HG03139 (cell line): ENCODE measurements at regions not wholly inside any gene's neighbourhood (a gene's known extent, or its start where the extent isn't known, plus 50 kb on each side); places are given as distances from the start of the nearest gene placed in this dataset.
"Not testable (repeated sequence)": the region's sequence is repeated elsewhere in the genome, so short reads cannot be mapped to it uniquely, and the experiment has no call there.

Source experiments
- ATAC-seq: cut with Tn5 transposase; IDR thresholded peaks from one replicate; pipeline ENCODE4 v1.9.1; 2021; ENCODE audit not compliant: unreplicated experiment

DNA sequence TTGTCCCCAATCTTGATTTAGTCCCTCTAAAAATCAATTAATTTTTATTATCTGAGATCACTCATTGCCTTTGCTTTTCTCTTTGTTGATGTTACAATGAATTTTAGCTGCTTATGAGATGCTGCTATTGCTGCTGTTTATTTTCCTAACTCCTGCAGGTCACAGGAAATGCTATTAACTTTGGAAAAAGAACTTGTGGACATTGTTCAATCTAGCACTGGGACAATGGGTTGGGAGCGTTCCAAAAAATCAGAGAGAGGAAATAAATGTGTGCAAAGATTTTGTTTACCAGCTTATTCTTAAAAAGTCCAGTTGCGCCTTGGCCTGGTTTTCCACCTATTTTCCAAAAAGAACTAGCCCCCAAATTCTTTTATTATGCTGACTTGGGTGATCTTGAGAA lies 268.3 kb downstream of the PTH2R start:
- no peak for ATAC-seq

DNA sequence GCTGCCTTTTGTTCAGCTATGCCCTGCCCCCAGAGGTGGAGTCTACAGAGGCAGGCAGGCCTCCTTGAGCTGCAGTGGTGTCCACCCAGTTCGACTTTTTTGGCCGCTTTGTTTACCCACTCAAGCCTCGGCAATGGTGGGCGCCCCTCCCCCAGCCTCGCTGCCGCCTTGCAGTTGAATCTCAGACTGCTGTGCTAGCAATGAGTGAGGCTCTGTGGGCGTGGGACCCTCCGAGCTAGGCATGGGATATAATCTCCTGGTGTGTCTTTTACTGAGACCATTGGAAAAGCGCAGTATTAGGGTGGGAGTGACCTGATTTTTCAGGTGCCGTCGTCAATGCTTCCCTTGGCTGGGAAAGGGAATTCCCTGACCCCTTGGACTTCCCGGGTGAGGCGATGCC lies 279.3 kb downstream of the PTH2R start:
- ATAC-seq: not testable (repeated sequence)

- no peak for ATAC-seq
These were observed 280.1 kb downstream of the PTH2R start for GRCh38 chr2:208686665-208687064.

- ATAC-seq: not testable (repeated sequence)
These were observed 281.1 kb downstream of the PTH2R start for GRCh38 chr2:208687720-208688119.

DNA sequence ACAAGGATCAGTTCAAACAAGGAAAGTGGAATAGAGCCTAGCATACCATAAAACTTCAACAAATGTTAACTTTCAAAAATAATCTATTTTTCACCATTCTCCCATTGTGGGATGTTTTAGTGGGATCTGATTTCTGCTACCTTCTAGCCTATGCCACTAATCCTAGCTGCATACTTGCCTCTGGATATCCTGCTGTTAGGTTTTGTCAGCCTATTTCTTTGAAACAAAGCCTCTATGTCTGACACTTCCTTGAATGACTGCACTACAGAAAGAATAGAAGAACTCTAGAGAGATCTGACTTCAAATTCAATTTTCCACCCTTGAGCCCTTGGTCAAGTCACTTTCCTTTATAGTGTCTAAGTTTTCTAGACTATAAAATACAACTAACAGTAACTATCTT lies 291.5 kb downstream of the PTH2R start:
- no peak for ATAC-seq

- ATAC-seq: no peak
These were observed 301.9 kb downstream of the PTH2R start for GRCh38 chr2:208708486-208708885.

- no peak for ATAC-seq
These were observed 305.0 kb downstream of the PTH2R start for GRCh38 chr2:208711598-208711997.

- no peak for ATAC-seq
These were observed 306.6 kb downstream of the PTH2R start for GRCh38 chr2:208713066-208713745.

DNA sequence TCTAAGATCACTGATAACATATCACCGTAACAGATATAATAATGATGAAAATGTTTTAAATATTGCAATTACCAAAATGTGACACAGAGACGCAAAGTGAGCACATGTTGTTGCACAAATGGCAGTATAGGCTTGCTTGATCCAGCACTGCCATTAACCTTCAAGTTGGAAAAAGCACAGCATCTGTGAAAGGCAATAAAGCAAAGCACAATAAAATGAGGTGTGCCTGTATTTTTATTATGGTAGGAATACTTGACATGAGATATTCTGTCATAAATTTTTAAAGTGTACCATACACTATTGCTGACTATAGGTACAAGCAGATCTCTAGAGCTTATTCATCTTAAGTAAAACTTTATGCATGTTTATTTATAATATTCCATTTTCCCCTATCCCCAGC lies 312.2 kb downstream of the PTH2R start:
- no peak for ATAC-seq

DNA sequence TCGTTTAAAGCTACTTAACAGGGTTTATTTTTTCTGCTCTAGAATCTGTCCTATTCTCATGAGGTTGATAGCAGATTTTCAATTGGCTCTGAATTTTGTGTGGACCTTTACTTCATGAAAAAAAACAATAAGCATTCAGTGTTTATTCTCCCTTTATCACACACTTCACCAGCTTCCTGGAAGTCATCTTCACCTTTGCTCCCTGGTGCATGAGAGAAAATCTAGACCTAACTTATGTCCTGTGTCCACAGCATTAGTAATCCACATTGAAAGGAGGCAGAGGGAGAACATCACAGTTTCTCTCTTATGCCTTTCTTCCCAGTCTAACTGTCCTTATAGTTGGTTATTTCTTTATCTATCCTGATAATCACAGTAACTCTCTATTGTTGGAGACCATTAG lies 316.1 kb downstream of the PTH2R start:
- no peak for ATAC-seq

GRCh38 chr2:208725280-208725679 lies 318.7 kb downstream of the PTH2R start:
- no peak for ATAC-seq

GRCh38 chr2:208726242-208726641 lies 319.6 kb downstream of the PTH2R start:
- ATAC-seq: no peak

- ATAC-seq: not testable (repeated sequence)
These were observed 345.2 kb downstream of the PTH2R start for GRCh38 chr2:208751663-208752415.

DNA sequence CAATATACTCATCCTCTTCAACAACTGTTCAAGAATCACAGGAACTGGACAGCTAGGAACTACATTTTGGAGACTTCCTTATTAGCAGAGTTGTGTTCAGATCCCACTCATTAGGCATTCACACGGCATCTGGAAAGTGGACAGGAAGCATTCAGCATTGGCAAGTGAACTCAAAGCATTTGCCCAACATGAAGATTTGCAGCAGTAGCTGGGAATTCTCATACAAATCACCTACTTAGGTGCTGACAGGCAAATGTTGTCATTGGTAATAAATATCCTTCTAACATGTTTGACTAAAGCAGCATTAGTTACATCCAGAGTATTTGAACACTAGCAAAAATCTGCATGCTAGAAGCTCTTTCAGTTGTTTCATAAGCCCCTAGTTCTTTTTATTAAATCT lies 350.8 kb downstream of the PTH2R start:
- ATAC-seq: no peak

GRCh38 chr2:208773074-208773473 lies 366.5 kb downstream of the PTH2R start:
- not testable (repeated sequence) for ATAC-seq

DNA sequence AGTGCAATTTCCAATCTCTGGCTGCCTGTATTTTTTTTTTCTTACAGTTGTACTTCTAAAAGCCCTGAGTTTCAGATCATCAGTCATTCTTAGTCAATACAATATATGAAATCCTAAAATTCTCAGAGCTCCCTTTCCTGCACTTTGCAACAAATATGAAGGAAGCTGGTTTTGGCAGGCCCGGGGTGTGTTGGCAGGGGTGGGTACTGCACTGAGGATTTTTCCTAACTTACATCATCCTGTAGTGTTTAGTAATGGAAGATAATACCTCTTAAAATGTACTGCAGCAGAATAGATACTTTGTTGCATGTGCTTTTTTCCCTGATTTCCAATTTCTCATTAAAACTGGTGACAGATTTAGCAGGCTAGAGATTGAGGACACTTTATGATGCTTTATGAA lies 374.6 kb downstream of the PTH2R start:
- ATAC-seq: no peak

- ATAC-seq: no peak
These were observed 375.5 kb downstream of the PTH2R start for GRCh38 chr2:208782097-208782496.

DNA sequence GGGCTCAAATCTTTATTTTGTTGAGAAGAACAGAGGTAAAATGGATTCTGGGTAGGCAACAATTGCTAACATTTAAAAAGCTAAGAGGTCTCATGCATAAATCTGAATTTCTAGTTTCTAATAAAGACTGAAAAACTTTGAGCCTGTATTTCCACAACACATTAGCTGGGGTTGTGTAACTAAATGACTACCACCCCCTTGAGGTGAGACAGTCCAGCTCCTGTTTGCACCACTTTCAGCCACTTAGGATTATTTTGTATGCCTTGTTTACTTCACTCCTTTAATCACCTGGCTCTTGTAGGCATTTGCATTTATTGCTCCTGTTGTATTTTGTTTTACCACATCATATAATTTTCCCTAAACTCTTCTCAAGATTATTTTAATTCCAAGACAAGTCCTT lies 376.6 kb downstream of the PTH2R start:
- no peak for ATAC-seq

- not testable (repeated sequence) for ATAC-seq
These were observed 378.2 kb downstream of the PTH2R start for GRCh38 chr2:208784774-208785173.

DNA sequence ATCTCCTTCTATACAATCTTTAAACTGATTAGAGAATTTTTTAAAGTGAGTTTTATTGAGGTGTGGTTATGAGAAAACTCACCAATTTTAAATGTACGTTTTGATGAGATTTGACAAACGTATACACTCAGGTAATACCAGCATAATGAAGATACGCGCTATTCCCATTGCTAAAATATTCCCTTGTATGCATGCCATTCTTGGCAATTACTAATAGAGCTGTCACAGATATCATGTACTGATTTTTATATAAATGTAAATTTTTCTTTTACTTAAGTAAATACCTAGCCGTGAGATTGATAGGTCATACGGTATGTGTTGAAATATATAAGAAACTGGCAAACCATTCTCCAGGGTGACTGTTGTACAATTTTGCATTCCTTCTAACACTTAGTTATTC lies 384.7 kb downstream of the PTH2R start:
- no peak for ATAC-seq

DNA sequence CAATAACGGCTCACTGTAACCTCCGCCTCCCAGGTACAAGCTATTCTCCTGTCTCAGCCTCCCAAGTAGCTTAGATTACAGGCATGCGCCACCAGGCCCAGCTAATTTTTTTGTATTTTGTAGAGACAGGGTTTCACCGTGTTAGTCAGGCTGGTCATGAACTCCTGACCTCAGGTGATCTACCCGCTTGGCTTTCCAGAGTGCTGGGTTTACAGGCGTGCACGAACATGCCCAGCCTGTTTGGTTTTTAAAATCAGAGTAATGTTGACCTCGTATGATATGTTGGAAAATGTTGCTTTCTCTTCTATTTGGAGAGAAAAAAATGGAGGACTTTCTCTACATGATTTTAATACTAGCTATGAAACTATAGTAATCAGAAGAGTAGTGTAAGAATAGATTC lies 386.2 kb downstream of the PTH2R start:
- no peak for ATAC-seq

DNA sequence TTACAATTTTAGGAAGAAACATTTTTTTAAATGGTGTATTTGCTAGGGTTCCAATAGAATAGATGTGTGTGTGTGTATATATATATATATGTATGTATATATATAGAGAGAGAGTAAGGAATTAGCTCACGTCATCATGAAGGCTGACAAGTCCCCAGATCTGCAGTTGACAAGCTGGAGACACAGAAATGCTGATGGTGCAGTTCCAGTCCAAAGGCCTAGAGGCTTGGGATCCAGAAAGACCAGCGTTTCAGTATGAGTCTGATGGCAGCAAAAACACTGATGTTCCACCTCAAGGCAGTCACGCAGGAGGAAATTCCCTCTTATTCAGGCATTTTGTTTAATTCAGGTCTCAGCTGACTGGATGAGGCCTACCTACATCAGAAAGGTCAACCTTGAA lies 386.8 kb downstream of the PTH2R start:
- no peak for ATAC-seq
